ENCODE measurements at regions not wholly inside any gene's neighbourhood (a gene's known extent, or its start where the extent isn't known, plus 50 kb on each side); places are given as distances from the start of the nearest gene placed in this dataset.

- TF ChIP-seq CTCF (IDR thresholded peaks at IDR 0.05), result no peak
- Mint-ChIP-seq H3K4me1 (no peaks in the 10 kb centered on the region), H3K9me3 (peaks cover 2 to 7% of the 10 kb centered on the region in 2 donors), H3K27me3 (ENCODE audit: low read depth in 2 of 2) (no peaks in the 10 kb centered on the region), H3K4me3 (no peak overlapping the region), H3K36me3 (no peaks in the 10 kb centered on the region), H3K27ac (no peak overlapping the region)
- H3K4me3 ChIP-seq (ENCODE audit: low read length), result no peak overlapping the region
- 81% methylated on average over 4 of the region's 4 CpGs for WGBS (ENCODE audit: insufficient coverage)
- H3K27ac ChIP-seq (ENCODE audit: low read length), result no peak overlapping the region
- H3K9me3 ChIP-seq (ENCODE audit: control insufficient read depth, insufficient read depth, low read length), result no peaks in the 10 kb centered on the region
- DNase-seq (no peak), ATAC-seq (no peak)
- no peaks in the 10 kb centered on the region for H3K4me1 ChIP-seq (ENCODE audit: control insufficient read depth, insufficient read depth, low read length)
- H3K27me3 ChIP-seq (ENCODE audit: control insufficient read depth, insufficient read depth, low read length), result no peaks in the 10 kb centered on the region
- intact Hi-C loops (cut with micrococcal nuclease), result no loop called here
- H3K36me3 ChIP-seq (ENCODE audit: control insufficient read depth, insufficient read depth, low read length), result no peaks in the 10 kb centered on the region
Observed at GRCh38 chr18:39480494-39481195, 1915.0 kb upstream of the CELF4 start.

- no peak overlapping the region for H3K4me3 Mint-ChIP-seq
- Histone ChIP-seq H3K27ac (ENCODE audit: low read length) (no peak overlapping the region), H3K9me3 (ENCODE audit: control insufficient read depth, insufficient read depth, low read length) (no peaks in the 10 kb centered on the region), H3K4me3 (ENCODE audit: low read length) (no peak overlapping the region), H3K4me1 (ENCODE audit: control insufficient read depth, insufficient read depth, low read length) (no peaks in the 10 kb centered on the region), H3K36me3 (ENCODE audit: control insufficient read depth, insufficient read depth, low read length) (no peaks in the 10 kb centered on the region), H3K27me3 (ENCODE audit: control insufficient read depth, insufficient read depth, low read length) (no peaks in the 10 kb centered on the region)
- no peaks in the 10 kb centered on the region for H3K36me3 Mint-ChIP-seq
- TF ChIP-seq CTCF (IDR thresholded peaks at IDR 0.05), result no peak
- DNase-seq, result no peak
- ATAC-seq, result no peak
- H3K4me1 Mint-ChIP-seq, result no peaks in the 10 kb centered on the region
- intact Hi-C loops (cut with micrococcal nuclease), result no loop called here
- H3K27ac Mint-ChIP-seq, result no peak overlapping the region
- H3K9me3 Mint-ChIP-seq, result peaks cover 11 to 12% of the 10 kb centered on the region in 2 donors
- H3K27me3 Mint-ChIP-seq (ENCODE audit: low read depth in 2 of 2), result no peaks in the 10 kb centered on the region
Observed at GRCh38 chr18:39464006-39464405, 1898.4 kb upstream of the CELF4 start.

GRCh38 chr18:39462436-39462835, 1896.8 kb upstream of the CELF4 start:
- Histone ChIP-seq H3K36me3 (ENCODE audit: control insufficient read depth, insufficient read depth, low read length) (no peaks in the 10 kb centered on the region), H3K4me3 (ENCODE audit: low read length) (no peak overlapping the region), H3K9me3 (ENCODE audit: control insufficient read depth, insufficient read depth, low read length) (no peaks in the 10 kb centered on the region), H3K4me1 (ENCODE audit: control insufficient read depth, insufficient read depth, low read length) (no peaks in the 10 kb centered on the region), H3K27me3 (ENCODE audit: control insufficient read depth, insufficient read depth, low read length) (no peaks in the 10 kb centered on the region), H3K27ac (ENCODE audit: low read length) (no peak overlapping the region)
- ATAC-seq (no peak), DNase-seq (no peak)
- Mint-ChIP-seq H3K27ac (no peak overlapping the region), H3K36me3 (no peaks in the 10 kb centered on the region), H3K27me3 (ENCODE audit: low read depth in 2 of 2) (no peaks in the 10 kb centered on the region), H3K4me1 (no peaks in the 10 kb centered on the region), H3K4me3 (no peak overlapping the region), H3K9me3 (peaks cover 5 to 12% of the 10 kb centered on the region in 2 donors)
- 100% methylated on average over 1 of the region's 1 CpG for WGBS (ENCODE audit: insufficient coverage)
- intact Hi-C loops (cut with micrococcal nuclease), result no loop called here
- TF ChIP-seq CTCF (IDR thresholded peaks at IDR 0.05), result no peak

- peaks cover 7 to 12% of the 10 kb centered on the region in 2 donors for H3K9me3 Mint-ChIP-seq
- no peak for ATAC-seq
- no peaks in the 10 kb centered on the region for H3K4me1 ChIP-seq (ENCODE audit: control insufficient read depth, insufficient read depth, low read length)
- no peak for TF ChIP-seq CTCF (IDR thresholded peaks at IDR 0.05)
- no peaks in the 10 kb centered on the region for H3K27me3 ChIP-seq (ENCODE audit: control insufficient read depth, insufficient read depth, low read length)
- no peaks in the 10 kb centered on the region for H3K36me3 Mint-ChIP-seq
- H3K27me3 Mint-ChIP-seq (ENCODE audit: low read depth in 2 of 2), result no peaks in the 10 kb centered on the region
- H3K4me3 Mint-ChIP-seq, result no peak overlapping the region
- H3K9me3 ChIP-seq (ENCODE audit: control insufficient read depth, insufficient read depth, low read length), result no peaks in the 10 kb centered on the region
- no peaks in the 10 kb centered on the region for H3K36me3 ChIP-seq (ENCODE audit: control insufficient read depth, insufficient read depth, low read length)
- no peak overlapping the region for H3K27ac Mint-ChIP-seq
- H3K4me3 ChIP-seq (ENCODE audit: low read length), result no peak overlapping the region
- DNase-seq, result no peak
- no peaks in the 10 kb centered on the region for H3K4me1 Mint-ChIP-seq
- no peak overlapping the region for H3K27ac ChIP-seq (ENCODE audit: low read length)
- intact Hi-C loops (cut with micrococcal nuclease), result no loop called here
Observed at GRCh38 chr18:39460136-39460535, 1894.5 kb upstream of the CELF4 start.
